ENCODE measurements at regions not wholly inside any gene's neighbourhood (a gene's known extent, or its start where the extent isn't known, plus 50 kb on each side); places are given as distances from the start of the nearest gene placed in this dataset.

- TF ChIP-seq POLR2AphosphoS5 (IDR thresholded peaks at IDR 0.05; ENCODE audit: low read depth, low read length), result no peak
- TF ChIP-seq TAF1 (IDR thresholded peaks at IDR 0.05; ENCODE audit: low read depth, low read length), result no peak
- no peak for TF ChIP-seq POLR2A (IDR thresholded peaks at IDR 0.05; ENCODE audit: low read depth, low read length)
- no peak for TF ChIP-seq SPI1 (IDR thresholded peaks at IDR 0.05; ENCODE audit: low read depth, low read length)
- TF ChIP-seq POU2F2 (IDR thresholded peaks at IDR 0.05; ENCODE audit: low read depth, low read length), result no peak
These were observed 72.0 kb upstream of the TBX5 start for GRCh38 chr12:114477989-114478395.

Data from GM12891 (cell line).